ENCODE measurements at regions not wholly inside any gene's neighbourhood (a gene's known extent, or its start where the extent isn't known, plus 50 kb on each side); places are given as distances from the start of the nearest gene placed in this dataset.

DNA sequence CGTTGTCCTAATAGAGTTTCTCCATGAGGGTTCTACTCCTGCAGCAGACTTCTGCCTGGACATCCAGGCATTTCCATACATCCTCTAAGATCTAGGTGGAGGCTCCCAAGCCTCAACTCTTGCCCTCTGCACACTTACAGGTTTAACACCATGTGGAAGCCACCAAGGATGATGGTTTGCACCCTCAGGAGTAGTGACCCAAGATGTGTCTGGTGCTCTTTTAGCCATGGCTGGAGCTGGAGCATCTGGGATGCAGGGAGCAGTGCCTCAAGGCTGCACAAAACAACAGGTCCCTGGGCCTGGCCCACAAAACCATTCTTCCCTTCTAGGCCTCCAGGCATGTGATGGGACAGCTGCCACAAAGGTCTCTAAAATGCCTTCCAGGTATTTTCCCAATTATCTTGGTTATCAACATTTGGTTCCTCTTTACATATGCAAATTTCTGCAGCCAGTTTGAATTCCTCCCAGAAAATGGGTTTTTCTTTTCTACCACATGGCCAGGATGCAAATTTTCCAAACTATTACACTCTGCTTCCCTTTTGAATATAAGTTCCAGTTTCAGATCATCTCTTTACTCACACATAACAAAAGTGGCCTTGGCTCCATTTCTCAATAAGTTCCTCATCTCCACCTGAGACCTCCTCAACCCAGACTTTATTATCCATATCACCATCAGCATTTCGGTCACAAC is 69.5 kb upstream of the GNAZ start:
- Histone ChIP-seq H3K27ac (no peak overlapping the region), H3K4me3 (IDR thresholded peaks at IDR 0.05; ENCODE audit: insufficient read depth, low read depth, low read length) (no peak overlapping the region), H3K4me1 (ENCODE audit: low read depth, poor library complexity, severe bottlenecking) (peaks cover 4% of the 10 kb centered on the region), H3K9ac (no peak overlapping the region), H4K20me1 (ENCODE audit: insufficient read depth) (no peaks in the 10 kb centered on the region), H3K36me3 (ENCODE audit: insufficient read depth) (no peaks in the 10 kb centered on the region), H3K27me3 (ENCODE audit: insufficient read depth, low read depth) (no peaks in the 10 kb centered on the region), H3K79me2 (ENCODE audit: insufficient read depth, low read depth) (no peaks in the 10 kb centered on the region), H2AFZ (ENCODE audit: low read depth) (no peak overlapping the region), H3K4me2 (no peak overlapping the region)
- no peak for TF ChIP-seq CTCF (conservative IDR thresholded peaks at IDR 0.05; ENCODE audit: low read depth, low read length)

DNA sequence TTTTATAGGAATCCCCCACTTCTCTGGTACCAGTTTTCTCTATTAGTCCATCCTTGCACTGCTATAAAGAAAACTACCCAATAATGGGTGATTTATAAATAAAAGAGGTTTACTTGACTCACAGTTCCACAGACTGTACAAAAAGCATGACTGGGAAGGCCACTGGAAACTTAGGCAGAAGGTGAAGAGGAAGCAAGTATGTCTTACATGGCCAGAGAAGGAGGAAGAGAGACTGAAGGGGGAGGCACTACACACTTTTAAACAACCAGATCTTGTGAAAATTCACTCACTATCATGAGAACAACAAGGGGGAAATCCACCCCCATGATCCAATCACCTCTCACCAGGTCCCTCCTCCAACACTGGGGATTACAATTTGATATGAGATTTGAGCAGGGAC is 68.9 kb upstream of the GNAZ start:
- H3K36me3 ChIP-seq (ENCODE audit: insufficient read depth): no peaks in the 10 kb centered on the region
- no peaks in the 10 kb centered on the region for H3K4me1 ChIP-seq (ENCODE audit: low read depth, poor library complexity, severe bottlenecking)
- H3K27ac ChIP-seq: no peak overlapping the region
- no peak overlapping the region for H3K4me3 ChIP-seq (IDR thresholded peaks at IDR 0.05; ENCODE audit: insufficient read depth, low read depth, low read length)
- H3K9ac ChIP-seq: no peak overlapping the region
- TF ChIP-seq CTCF (conservative IDR thresholded peaks at IDR 0.05; ENCODE audit: low read depth, low read length): no peak
- H3K79me2 ChIP-seq (ENCODE audit: insufficient read depth, low read depth): no peaks in the 10 kb centered on the region
- H3K27me3 ChIP-seq (ENCODE audit: insufficient read depth, low read depth): no peaks in the 10 kb centered on the region
- no peaks in the 10 kb centered on the region for H4K20me1 ChIP-seq (ENCODE audit: insufficient read depth)
- no peak overlapping the region for H3K4me2 ChIP-seq
- no peak overlapping the region for H2AFZ ChIP-seq (ENCODE audit: low read depth)

DNA sequence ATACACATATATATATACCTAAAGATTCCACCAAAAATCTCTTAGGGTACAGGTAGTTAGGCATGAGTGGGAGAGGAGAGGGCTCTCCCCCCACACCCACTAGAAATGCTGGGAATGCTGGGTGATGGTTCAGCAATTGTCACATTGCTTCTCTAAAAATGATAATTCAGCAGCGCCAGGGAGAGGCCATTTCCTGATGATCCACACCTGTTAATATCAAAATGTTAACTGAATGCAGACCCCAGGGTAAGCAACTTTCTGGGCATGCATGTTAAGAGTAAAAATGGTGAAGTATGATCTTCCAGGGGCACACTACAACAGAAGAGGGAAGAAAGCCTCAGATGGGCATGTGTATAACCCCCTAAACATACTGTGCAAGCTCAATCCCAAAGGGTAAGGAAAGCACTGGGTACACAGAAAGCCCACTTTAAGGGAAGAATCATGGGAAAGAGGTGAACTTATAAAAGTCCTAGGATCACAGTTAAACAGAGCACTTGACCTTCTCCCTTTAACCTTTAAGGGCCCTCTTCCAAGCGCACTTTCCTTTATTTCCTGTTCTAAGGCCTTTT is 67.6 kb upstream of the GNAZ start:
- Histone ChIP-seq H3K4me2 (no peak overlapping the region), H2AFZ (ENCODE audit: low read depth) (no peak overlapping the region), H3K36me3 (ENCODE audit: insufficient read depth) (no peaks in the 10 kb centered on the region), H4K20me1 (ENCODE audit: insufficient read depth) (no peaks in the 10 kb centered on the region), H3K9ac (no peak overlapping the region), H3K4me1 (ENCODE audit: low read depth, poor library complexity, severe bottlenecking) (no peaks in the 10 kb centered on the region), H3K27me3 (ENCODE audit: insufficient read depth, low read depth) (no peaks in the 10 kb centered on the region), H3K27ac (no peak overlapping the region), H3K4me3 (IDR thresholded peaks at IDR 0.05; ENCODE audit: insufficient read depth, low read depth, low read length) (no peak overlapping the region), H3K79me2 (ENCODE audit: insufficient read depth, low read depth) (no peaks in the 10 kb centered on the region)
- no peak for TF ChIP-seq CTCF (conservative IDR thresholded peaks at IDR 0.05; ENCODE audit: low read depth, low read length)

DNA sequence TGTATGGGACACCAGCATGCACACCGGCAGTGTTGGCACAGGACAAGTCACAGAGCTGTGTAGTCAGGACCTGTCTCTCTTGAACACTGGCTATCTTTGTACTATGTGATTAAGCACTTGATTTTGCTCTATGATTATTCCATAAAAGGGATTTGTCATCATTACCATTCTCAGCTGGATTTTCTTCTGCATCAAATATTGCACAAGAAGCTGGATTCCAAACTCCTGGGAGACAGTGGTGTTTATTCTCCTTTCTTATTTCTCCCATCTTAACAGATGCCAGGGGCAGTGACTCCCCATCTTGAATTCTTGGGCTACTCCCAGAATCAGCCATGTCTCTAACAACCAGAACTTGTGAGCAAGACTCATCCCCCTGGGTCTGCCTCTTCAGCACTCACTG is 62.5 kb upstream of the GNAZ start:
- no peak overlapping the region for H3K27ac ChIP-seq
- no peak overlapping the region for H2AFZ ChIP-seq (ENCODE audit: low read depth)
- H3K4me3 ChIP-seq (IDR thresholded peaks at IDR 0.05; ENCODE audit: insufficient read depth, low read depth, low read length): no peak overlapping the region
- H3K9ac ChIP-seq: no peak overlapping the region
- no peaks in the 10 kb centered on the region for H3K27me3 ChIP-seq (ENCODE audit: insufficient read depth, low read depth)
- no peaks in the 10 kb centered on the region for H3K79me2 ChIP-seq (ENCODE audit: insufficient read depth, low read depth)
- no peak for TF ChIP-seq CTCF (conservative IDR thresholded peaks at IDR 0.05; ENCODE audit: low read depth, low read length)
- H3K36me3 ChIP-seq (ENCODE audit: insufficient read depth): no peaks in the 10 kb centered on the region
- peaks cover 32% of the 10 kb centered on the region for H3K4me1 ChIP-seq (ENCODE audit: low read depth, poor library complexity, severe bottlenecking)
- no peak overlapping the region for H3K4me2 ChIP-seq
- no peaks in the 10 kb centered on the region for H4K20me1 ChIP-seq (ENCODE audit: insufficient read depth)
